Mesothelial cell of epicardium (in vitro differentiated cells): ENCODE measurements at regions not wholly inside any gene's neighbourhood (a gene's known extent, or its start where the extent isn't known, plus 50 kb on each side); places are given as distances from the start of the nearest gene placed in this dataset.

ENCODE experiments used
- DNase-seq, 2 experiments: peaks; one replicate each; pipeline ENCODE4 v3.0.0; 2021; ENCODE audit warnings: low spot score in 2 of 2; ENCODE audit not compliant: unreplicated experiment in 2 of 2
- H3K27ac Mint-ChIP-seq: 2 replicates; pipeline ENCODE4 v1.8.0; 2021; ENCODE audit warnings: mixed read lengths
- H3K27me3 Mint-ChIP-seq: 2 replicates; pipeline ENCODE4 v1.8.0; 2021; ENCODE audit warnings: low read depth, mixed read lengths
- H3K36me3 Mint-ChIP-seq: 2 replicates; pipeline ENCODE4 v1.8.0; 2021; ENCODE audit warnings: mixed read lengths
- H3K4me1 Mint-ChIP-seq: 2 replicates; pipeline ENCODE4 v1.8.0; 2021; ENCODE audit warnings: mixed read lengths
- H3K4me3 Mint-ChIP-seq: 2 replicates; pipeline ENCODE4 v1.8.0; 2021; ENCODE audit warnings: mild to moderate bottlenecking, moderate library complexity, mixed read lengths
- H3K9me3 Mint-ChIP-seq: 2 replicates; pipeline ENCODE4 v1.8.0; 2021; ENCODE audit warnings: mixed read lengths
- TF ChIP-seq, protein P1 (sequence below): fragments of 200-600 bp; sonication (generic); IDR thresholded peaks from one replicate; pipeline ENCODE4 v1.5.0; 2021; ENCODE audit warnings: antibody characterized with exemption; ENCODE audit not compliant: unreplicated experiment

GRCh38 chr3:73120710-73121109 is 59.3 kb downstream of the EBLN2 start:
- H3K36me3 Mint-ChIP-seq: no peaks in the 10 kb centered on the region
- no peak overlapping the region for H3K4me3 Mint-ChIP-seq
- peaks cover 6% of the 10 kb centered on the region for H3K9me3 Mint-ChIP-seq
- H3K4me1 Mint-ChIP-seq: no peaks in the 10 kb centered on the region
- TF ChIP-seq, protein P1, sequence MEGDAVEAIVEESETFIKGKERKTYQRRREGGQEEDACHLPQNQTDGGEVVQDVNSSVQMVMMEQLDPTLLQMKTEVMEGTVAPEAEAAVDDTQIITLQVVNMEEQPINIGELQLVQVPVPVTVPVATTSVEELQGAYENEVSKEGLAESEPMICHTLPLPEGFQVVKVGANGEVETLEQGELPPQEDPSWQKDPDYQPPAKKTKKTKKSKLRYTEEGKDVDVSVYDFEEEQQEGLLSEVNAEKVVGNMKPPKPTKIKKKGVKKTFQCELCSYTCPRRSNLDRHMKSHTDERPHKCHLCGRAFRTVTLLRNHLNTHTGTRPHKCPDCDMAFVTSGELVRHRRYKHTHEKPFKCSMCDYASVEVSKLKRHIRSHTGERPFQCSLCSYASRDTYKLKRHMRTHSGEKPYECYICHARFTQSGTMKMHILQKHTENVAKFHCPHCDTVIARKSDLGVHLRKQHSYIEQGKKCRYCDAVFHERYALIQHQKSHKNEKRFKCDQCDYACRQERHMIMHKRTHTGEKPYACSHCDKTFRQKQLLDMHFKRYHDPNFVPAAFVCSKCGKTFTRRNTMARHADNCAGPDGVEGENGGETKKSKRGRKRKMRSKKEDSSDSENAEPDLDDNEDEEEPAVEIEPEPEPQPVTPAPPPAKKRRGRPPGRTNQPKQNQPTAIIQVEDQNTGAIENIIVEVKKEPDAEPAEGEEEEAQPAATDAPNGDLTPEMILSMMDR: no peak
- no peaks in the 10 kb centered on the region for H3K27me3 Mint-ChIP-seq
- no peak overlapping the region for H3K27ac Mint-ChIP-seq
- DNase-seq: no peak

DNA sequence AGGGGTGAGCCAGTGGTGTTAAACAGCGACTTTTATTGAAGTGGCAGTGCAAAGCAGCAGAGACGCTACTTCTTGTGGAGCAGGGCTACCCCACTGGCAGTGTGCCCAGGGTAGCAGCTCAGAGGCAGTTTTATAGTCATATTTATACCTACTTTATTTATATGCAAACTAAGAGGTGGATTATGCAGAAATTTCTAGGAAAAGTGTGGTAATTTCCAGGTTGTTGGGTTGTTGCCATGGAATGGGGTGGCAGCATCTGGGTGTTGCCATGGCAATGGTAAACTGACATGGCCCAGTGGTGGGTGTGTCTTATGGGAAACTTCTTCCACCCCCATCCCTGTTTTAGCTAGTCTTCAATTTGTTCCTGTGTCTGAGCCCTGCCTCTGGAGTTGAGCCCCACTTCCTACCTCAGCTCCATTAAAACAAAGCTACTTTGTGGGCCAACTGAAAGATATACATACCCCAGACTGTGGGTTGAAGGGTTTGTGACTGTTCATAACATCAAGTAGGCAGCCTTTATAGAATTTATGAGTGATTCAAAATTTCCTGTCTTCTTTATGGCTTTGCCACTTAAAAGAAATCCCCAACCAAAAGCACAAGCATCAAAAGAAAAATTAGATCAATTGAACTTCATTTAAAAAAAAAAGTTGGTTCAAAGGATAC is 60.3 kb downstream of the EBLN2 start:
- Mint-ChIP-seq H3K9me3 (peaks cover 6% of the 10 kb centered on the region), H3K4me1 (no peaks in the 10 kb centered on the region), H3K27ac (no peak overlapping the region), H3K27me3 (peaks cover 3% of the 10 kb centered on the region), H3K36me3 (no peaks in the 10 kb centered on the region), H3K4me3 (no peak overlapping the region)
- no peak for DNase-seq
- TF ChIP-seq, protein P1: no peak

- TF ChIP-seq, protein P1: no peak
- Mint-ChIP-seq H3K4me3 (no peak overlapping the region), H3K27me3 (peaks cover 41% of the 10 kb centered on the region), H3K9me3 (peaks cover 18% of the 10 kb centered on the region), H3K4me1 (peaks cover 3% of the 10 kb centered on the region), H3K27ac (no peak overlapping the region), H3K36me3 (no peaks in the 10 kb centered on the region)
- DNase-seq: no peak
Observed at GRCh38 chr3:73134034-73134433, 72.6 kb downstream of the EBLN2 start.

DNA sequence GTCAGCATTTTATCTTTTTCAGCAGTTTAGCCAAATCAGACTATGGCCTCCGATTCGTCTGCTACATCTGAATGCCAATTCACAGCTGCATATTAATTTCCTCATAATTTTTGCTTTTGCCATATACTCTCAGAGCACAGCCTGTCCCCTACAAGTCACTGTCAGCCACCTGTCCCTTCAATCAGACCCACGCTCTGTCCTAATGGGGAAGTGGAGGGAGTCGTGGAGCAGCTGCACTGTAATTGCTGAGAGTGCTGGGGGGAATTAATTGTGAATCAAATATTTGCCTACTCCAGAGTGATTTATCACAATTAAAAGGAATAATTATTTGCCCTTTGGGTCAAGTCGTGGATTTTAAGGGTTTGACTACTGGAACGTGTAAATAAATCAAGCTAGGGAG is 75.5 kb downstream of the EBLN2 start:
- no peak overlapping the region for H3K4me3 Mint-ChIP-seq
- H3K27me3 Mint-ChIP-seq: peaks cover 28% of the 10 kb centered on the region
- no peak overlapping the region for H3K27ac Mint-ChIP-seq
- H3K4me1 Mint-ChIP-seq: peaks cover 9% of the 10 kb centered on the region
- no peaks in the 10 kb centered on the region for H3K36me3 Mint-ChIP-seq
- TF ChIP-seq, protein P1: no peak
- DNase-seq: no peak
- peaks cover 18% of the 10 kb centered on the region for H3K9me3 Mint-ChIP-seq

DNA sequence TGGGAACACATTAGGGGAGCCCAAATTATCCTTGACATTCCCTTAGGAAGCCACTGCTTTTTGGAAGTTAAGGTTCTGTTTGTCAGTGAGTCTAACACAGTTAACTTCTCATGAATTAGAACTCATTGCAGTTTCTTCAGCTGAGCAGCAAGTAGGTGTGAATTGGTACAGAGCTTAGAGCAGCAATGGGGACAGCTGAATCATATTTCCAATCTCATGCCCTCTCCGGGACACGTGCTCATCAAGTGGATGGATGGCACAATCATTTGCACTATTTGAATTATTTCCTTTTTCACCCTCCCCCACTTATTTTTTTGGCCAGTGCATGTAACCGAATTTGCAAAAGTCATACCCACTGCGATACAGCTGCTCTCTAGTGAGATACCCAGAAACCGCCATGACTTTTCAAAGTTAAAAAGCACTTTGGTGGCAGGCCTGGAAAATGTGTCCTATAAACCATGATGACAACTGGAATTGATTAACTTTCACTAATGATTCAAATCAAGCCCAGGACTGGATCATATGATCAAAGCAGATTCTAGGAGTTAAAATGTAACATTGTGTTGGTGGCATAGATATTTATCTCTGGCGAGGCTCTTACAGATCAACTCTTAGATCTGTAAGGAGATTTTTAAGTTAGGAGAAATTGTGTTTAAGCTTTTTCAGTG is 76.4 kb downstream of the EBLN2 start:
- peaks cover 9% of the 10 kb centered on the region for H3K4me1 Mint-ChIP-seq
- TF ChIP-seq, protein P1: no peak
- DNase-seq: no peak
- H3K4me3 Mint-ChIP-seq: no peak overlapping the region
- H3K27me3 Mint-ChIP-seq: peaks cover 34% of the 10 kb centered on the region
- peaks cover 12% of the 10 kb centered on the region for H3K9me3 Mint-ChIP-seq
- no peak overlapping the region for H3K27ac Mint-ChIP-seq
- H3K36me3 Mint-ChIP-seq: no peaks in the 10 kb centered on the region
